HG03175 (cell line): ENCODE measurements at regions not wholly inside any gene's neighbourhood (a gene's known extent, or its start where the extent isn't known, plus 50 kb on each side); places are given as distances from the start of the nearest gene placed in this dataset.
"Not testable (repeated sequence)": the region's sequence is repeated elsewhere in the genome, so short reads cannot be mapped to it uniquely, and the experiment has no call there.

Experiments
- ATAC-seq: cut with Tn5 transposase; IDR thresholded peaks from one replicate; pipeline ENCODE4 v1.9.1; 2021; ENCODE audit warnings: mild to moderate bottlenecking, moderate library complexity; ENCODE audit not compliant: unreplicated experiment

GRCh38 chr7:153887749-153888569 is 164.2 kb upstream of the DPP6 start:
- ATAC-seq = no peak

- no peak for ATAC-seq
Measured at GRCh38 chr7:153891990-153892389, 160.2 kb upstream of the DPP6 start.

- ATAC-seq = no peak
Measured at GRCh38 chr7:153902862-153903261, 149.3 kb upstream of the DPP6 start.

GRCh38 chr7:153912211-153912610 is 140.0 kb upstream of the DPP6 start:
- no peak for ATAC-seq

GRCh38 chr7:153920126-153920525 is 132.1 kb upstream of the DPP6 start:
- no peak for ATAC-seq

GRCh38 chr7:153920897-153921296 is 131.3 kb upstream of the DPP6 start:
- no peak for ATAC-seq

- ATAC-seq = no peak
Measured at GRCh38 chr7:153921408-153921807, 130.8 kb upstream of the DPP6 start.

- no peak for ATAC-seq
Measured at GRCh38 chr7:153930696-153931095, 121.5 kb upstream of the DPP6 start.

GRCh38 chr7:153934048-153934447 is 118.2 kb upstream of the DPP6 start:
- no peak for ATAC-seq

- no peak for ATAC-seq
Measured at GRCh38 chr7:153934629-153935028, 117.6 kb upstream of the DPP6 start.

- ATAC-seq = no peak
Measured at GRCh38 chr7:153935095-153935494, 117.1 kb upstream of the DPP6 start.

- ATAC-seq = no peak
Measured at GRCh38 chr7:153938451-153938850, 113.7 kb upstream of the DPP6 start.

GRCh38 chr7:153939177-153939576 is 113.0 kb upstream of the DPP6 start:
- ATAC-seq = no peak

- no peak for ATAC-seq
Measured at GRCh38 chr7:153939654-153940053, 112.5 kb upstream of the DPP6 start.

GRCh38 chr7:153941061-153941460 is 111.1 kb upstream of the DPP6 start:
- ATAC-seq = no peak

- ATAC-seq = no peak
Measured at GRCh38 chr7:153942036-153942435, 110.2 kb upstream of the DPP6 start.

GRCh38 chr7:153943457-153943856 is 108.7 kb upstream of the DPP6 start:
- ATAC-seq = no peak

GRCh38 chr7:153943861-153944260 is 108.3 kb upstream of the DPP6 start:
- no peak for ATAC-seq

- no peak for ATAC-seq
Measured at GRCh38 chr7:153948060-153948459, 104.1 kb upstream of the DPP6 start.

- no peak for ATAC-seq
Measured at GRCh38 chr7:153951316-153951715, 100.9 kb upstream of the DPP6 start.

GRCh38 chr7:153954477-153954876 is 97.7 kb upstream of the DPP6 start:
- no peak for ATAC-seq

GRCh38 chr7:153957677-153958076 is 94.5 kb upstream of the DPP6 start:
- ATAC-seq = not testable (repeated sequence)

GRCh38 chr7:153958381-153958780 is 93.8 kb upstream of the DPP6 start:
- not testable (repeated sequence) for ATAC-seq
